GM10266 (cell line): ENCODE measurements at regions not wholly inside any gene's neighbourhood (a gene's known extent, or its start where the extent isn't known, plus 50 kb on each side); places are given as distances from the start of the nearest gene placed in this dataset.

ENCODE experiments used
- DNase-seq: peaks from one replicate; pipeline ENCODE4 v3.0.0; 2012; ENCODE audit errors: extremely low spot score
- TF ChIP-seq, protein P1 (sequence below): IDR thresholded peaks from 2 replicates; pipeline ENCODE4 v1.5.1; 2012; ENCODE audit warnings: mild to moderate bottlenecking, low read depth; ENCODE audit not compliant: control insufficient read depth, insufficient read depth; ENCODE audit errors: missing control alignments

DNA sequence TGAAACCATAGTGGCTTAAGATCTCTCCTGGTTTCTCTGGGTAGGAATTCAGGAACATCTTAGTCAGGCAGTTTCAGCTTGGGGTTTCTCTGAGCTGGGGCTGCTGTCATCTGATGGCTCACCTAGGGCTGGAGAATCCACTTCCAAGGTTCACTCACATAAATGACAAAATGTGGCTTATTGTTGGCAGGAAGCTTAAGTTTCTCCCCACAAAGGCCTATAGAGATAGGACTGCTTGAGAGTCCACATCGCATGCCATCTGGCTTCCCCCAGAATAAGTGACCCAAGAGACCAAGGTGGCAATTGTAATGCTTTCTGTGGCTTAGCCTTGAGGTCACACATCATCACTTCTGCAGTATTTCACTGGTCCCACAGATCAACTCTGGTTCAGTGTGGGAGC is 131.4 kb downstream of the EDN1 start:
- TF ChIP-seq, protein P1, sequence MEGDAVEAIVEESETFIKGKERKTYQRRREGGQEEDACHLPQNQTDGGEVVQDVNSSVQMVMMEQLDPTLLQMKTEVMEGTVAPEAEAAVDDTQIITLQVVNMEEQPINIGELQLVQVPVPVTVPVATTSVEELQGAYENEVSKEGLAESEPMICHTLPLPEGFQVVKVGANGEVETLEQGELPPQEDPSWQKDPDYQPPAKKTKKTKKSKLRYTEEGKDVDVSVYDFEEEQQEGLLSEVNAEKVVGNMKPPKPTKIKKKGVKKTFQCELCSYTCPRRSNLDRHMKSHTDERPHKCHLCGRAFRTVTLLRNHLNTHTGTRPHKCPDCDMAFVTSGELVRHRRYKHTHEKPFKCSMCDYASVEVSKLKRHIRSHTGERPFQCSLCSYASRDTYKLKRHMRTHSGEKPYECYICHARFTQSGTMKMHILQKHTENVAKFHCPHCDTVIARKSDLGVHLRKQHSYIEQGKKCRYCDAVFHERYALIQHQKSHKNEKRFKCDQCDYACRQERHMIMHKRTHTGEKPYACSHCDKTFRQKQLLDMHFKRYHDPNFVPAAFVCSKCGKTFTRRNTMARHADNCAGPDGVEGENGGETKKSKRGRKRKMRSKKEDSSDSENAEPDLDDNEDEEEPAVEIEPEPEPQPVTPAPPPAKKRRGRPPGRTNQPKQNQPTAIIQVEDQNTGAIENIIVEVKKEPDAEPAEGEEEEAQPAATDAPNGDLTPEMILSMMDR, result no peak
- DNase-seq, result no peak

- DNase-seq, result no peak
- TF ChIP-seq, protein P1, result no peak
These were observed 132.7 kb downstream of the EDN1 start for GRCh38 chr6:12422848-12423247.

DNA sequence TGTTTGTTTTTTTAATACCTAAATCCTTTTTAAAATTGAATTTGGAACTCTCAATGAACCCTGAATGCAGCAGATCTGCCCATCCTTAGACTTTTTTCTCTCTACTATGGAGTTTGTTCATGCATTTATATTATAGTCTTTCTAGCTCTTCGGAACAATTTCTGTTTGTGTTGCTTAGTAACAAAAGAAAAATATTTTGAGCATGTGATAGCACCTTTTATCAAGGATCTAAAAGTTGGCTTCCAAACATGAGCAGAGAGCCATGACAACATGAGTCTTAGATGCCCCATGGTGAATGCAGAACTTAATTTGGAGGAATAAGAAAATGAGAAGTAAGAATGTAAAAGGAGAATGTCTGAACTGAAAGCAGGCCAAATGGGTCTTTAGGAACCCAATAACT is 133.7 kb downstream of the EDN1 start:
- TF ChIP-seq, protein P1, result no peak
- DNase-seq, result no peak

- DNase-seq, result no peak
- TF ChIP-seq, protein P1, result no peak
These were observed 136.0 kb downstream of the EDN1 start for GRCh38 chr6:12426121-12426520.

DNA sequence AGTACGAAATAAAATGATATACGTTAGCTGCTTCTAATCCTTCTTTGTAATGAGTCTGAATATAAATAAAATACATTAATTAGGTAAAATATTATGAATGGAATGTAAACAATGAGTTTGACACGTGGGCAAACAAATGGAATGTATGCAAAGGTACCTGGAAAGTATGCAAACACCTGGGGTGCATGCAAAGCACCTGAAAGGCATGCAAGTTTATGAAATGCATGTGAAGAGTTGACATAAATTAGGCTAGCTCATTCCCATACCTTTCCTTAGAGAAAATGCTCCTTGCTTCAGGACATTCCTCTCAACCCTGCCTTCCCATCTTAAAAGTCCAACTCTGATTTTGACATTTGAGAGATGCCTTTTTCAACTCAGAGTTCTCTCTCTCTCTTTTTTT is 140.9 kb downstream of the EDN1 start:
- DNase-seq, result no peak

DNA sequence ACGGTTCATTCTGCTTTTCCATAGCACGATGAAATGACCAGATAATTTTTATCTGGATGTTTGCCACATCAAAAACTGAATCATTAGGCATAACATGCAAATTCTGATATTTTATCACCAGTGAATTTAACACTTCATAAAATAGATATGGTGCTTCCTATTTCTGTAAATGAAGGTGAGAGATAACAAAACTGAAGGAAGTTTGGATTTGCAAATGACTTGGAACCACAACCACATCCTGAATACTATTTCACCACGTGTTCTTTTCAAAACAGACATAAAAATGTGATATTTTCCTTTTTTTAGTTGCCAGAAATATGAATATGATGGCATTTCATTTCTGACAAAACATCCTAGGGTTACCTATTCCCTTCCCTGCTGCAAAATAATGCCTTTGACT is 146.1 kb downstream of the EDN1 start:
- DNase-seq, result no peak
- TF ChIP-seq, protein P1, result no peak

More for the DNA sequence above, 140.9 kb downstream of the EDN1 start:
- TF ChIP-seq, protein P1, result no peak

- no peak for DNase-seq
- TF ChIP-seq, protein P1, result no peak
These were observed 146.5 kb downstream of the EDN1 start for GRCh38 chr6:12436683-12437082.
